MM.1S (cell line): ENCODE measurements at regions not wholly inside any gene's neighbourhood (a gene's known extent, or its start where the extent isn't known, plus 50 kb on each side); places are given as distances from the start of the nearest gene placed in this dataset.

ENCODE experiments used
- DNase-seq: peaks from one replicate; pipeline ENCODE4 v3.0.0-alpha.2; 2015
- H2AFZ ChIP-seq: fragments of 300-600 bp; sonication (generic); 2 replicates; pipeline ENCODE4 v1.6.0; 2016; ENCODE audit warnings: antibody characterized with exemption, low read length
- H3F3A ChIP-seq: fragments of 300-600 bp; sonication (generic); 2 replicates; pipeline ENCODE4 v1.6.1; 2016; ENCODE audit warnings: mild to moderate bottlenecking, antibody characterized with exemption, low read length, moderate library complexity, mixed read lengths; ENCODE audit not compliant: insufficient read depth
- H3K27ac ChIP-seq: fragments of 300-600 bp; sonication (generic); 2 replicates; pipeline ENCODE4 v1.5.1; 2016; ENCODE audit warnings: mild to moderate bottlenecking, low read length
- H3K27me3 ChIP-seq: fragments of 300-600 bp; sonication (generic); replicated peaks from 2 replicates; pipeline ENCODE4 v1.6.0; 2016; ENCODE audit warnings: low read length; ENCODE audit not compliant: insufficient read depth
- H3K36me3 ChIP-seq: fragments of 300-600 bp; sonication (generic); replicated peaks from 2 replicates; pipeline ENCODE4 v1.6.1; 2016; ENCODE audit warnings: mild to moderate bottlenecking, low read length, mixed read lengths; ENCODE audit not compliant: insufficient read depth
- H3K4me1 ChIP-seq: fragments of 300-600 bp; sonication (generic); 2 replicates; pipeline ENCODE4 v1.6.1; 2016; ENCODE audit warnings: low read length, mixed read lengths
- H3K4me2 ChIP-seq: fragments of 300-600 bp; sonication (generic); 2 replicates; pipeline ENCODE4 v1.6.0; 2016; ENCODE audit warnings: low read depth, low read length
- H3K4me3 ChIP-seq: fragments of 300-600 bp; sonication (generic); 2 replicates; pipeline ENCODE4 v1.5.1; 2016; ENCODE audit warnings: low read length, mixed read lengths
- H3K79me2 ChIP-seq: fragments of 300-600 bp; sonication (generic); 2 replicates; pipeline ENCODE4 v1.6.1; 2016; ENCODE audit warnings: mixed run types, low read length, mixed read lengths
- H3K9ac ChIP-seq: fragments of 300-600 bp; sonication (generic); 2 replicates; pipeline ENCODE4 v1.6.1; 2016; ENCODE audit warnings: low read length, mixed read lengths
- H3K9me2 ChIP-seq: fragments of 300-600 bp; sonication (generic); replicated peaks from 2 replicates; pipeline ENCODE4 v1.6.1; 2016; ENCODE audit warnings: mild to moderate bottlenecking, low read length, mixed read lengths; ENCODE audit not compliant: insufficient read depth
- H3K9me3 ChIP-seq: fragments of 300-600 bp; sonication (generic); replicated peaks from 2 replicates; pipeline ENCODE4 v1.6.1; 2016; ENCODE audit warnings: mild to moderate bottlenecking, low read length, mixed read lengths; ENCODE audit not compliant: insufficient read depth
- H4K20me1 ChIP-seq: fragments of 300-600 bp; sonication (generic); 2 replicates; pipeline ENCODE4 v1.6.1; 2016; ENCODE audit warnings: mild to moderate bottlenecking, low read length, moderate library complexity, mixed read lengths; ENCODE audit not compliant: insufficient read depth
- EZH2 ChIP-seq: fragments of 300-600 bp; sonication (generic); optimal IDR thresholded peaks from 2 replicates; pipeline ENCODE3; 2017; ENCODE audit warnings: low read depth, mild to moderate bottlenecking, antibody characterized with exemption, low read length, mixed read lengths
- EZH2phosphoT487 ChIP-seq: fragments of 300-600 bp; sonication (generic); IDR thresholded peaks from 2 replicates; pipeline ENCODE4 v1.6.1; 2018; ENCODE audit warnings: antibody characterized with exemption, low read length
- TF ChIP-seq, protein P1 (sequence below): fragments of 300-600 bp; sonication (generic); IDR thresholded peaks from 2 replicates; pipeline ENCODE4 v1.5.1; 2016; ENCODE audit warnings: antibody characterized with exemption, low read length, mixed read lengths

- no peaks in the 10 kb centered on the region for H3K9me3 ChIP-seq
- no peaks in the 10 kb centered on the region for H3K27me3 ChIP-seq
- H3K9me2 ChIP-seq = no peaks in the 10 kb centered on the region
- H3F3A ChIP-seq = no peaks in the 10 kb centered on the region
- H3K27ac ChIP-seq = no peak overlapping the region
- TF ChIP-seq, protein P1, sequence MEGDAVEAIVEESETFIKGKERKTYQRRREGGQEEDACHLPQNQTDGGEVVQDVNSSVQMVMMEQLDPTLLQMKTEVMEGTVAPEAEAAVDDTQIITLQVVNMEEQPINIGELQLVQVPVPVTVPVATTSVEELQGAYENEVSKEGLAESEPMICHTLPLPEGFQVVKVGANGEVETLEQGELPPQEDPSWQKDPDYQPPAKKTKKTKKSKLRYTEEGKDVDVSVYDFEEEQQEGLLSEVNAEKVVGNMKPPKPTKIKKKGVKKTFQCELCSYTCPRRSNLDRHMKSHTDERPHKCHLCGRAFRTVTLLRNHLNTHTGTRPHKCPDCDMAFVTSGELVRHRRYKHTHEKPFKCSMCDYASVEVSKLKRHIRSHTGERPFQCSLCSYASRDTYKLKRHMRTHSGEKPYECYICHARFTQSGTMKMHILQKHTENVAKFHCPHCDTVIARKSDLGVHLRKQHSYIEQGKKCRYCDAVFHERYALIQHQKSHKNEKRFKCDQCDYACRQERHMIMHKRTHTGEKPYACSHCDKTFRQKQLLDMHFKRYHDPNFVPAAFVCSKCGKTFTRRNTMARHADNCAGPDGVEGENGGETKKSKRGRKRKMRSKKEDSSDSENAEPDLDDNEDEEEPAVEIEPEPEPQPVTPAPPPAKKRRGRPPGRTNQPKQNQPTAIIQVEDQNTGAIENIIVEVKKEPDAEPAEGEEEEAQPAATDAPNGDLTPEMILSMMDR = no peak
- TF ChIP-seq EZH2phosphoT487 = no peak
- no peak for TF ChIP-seq EZH2
- H3K79me2 ChIP-seq = no peaks in the 10 kb centered on the region
- DNase-seq = no peak
- H3K9ac ChIP-seq = no peak overlapping the region
- no peaks in the 10 kb centered on the region for H4K20me1 ChIP-seq
- no peak overlapping the region for H3K4me3 ChIP-seq
- no peaks in the 10 kb centered on the region for H3K4me1 ChIP-seq
- no peak overlapping the region for H3K4me2 ChIP-seq
- no peaks in the 10 kb centered on the region for H3K36me3 ChIP-seq
- H2AFZ ChIP-seq = no peak overlapping the region
Measured at GRCh38 chr18:49677081-49677480, 115.2 kb downstream of the LIPG start.

DNA sequence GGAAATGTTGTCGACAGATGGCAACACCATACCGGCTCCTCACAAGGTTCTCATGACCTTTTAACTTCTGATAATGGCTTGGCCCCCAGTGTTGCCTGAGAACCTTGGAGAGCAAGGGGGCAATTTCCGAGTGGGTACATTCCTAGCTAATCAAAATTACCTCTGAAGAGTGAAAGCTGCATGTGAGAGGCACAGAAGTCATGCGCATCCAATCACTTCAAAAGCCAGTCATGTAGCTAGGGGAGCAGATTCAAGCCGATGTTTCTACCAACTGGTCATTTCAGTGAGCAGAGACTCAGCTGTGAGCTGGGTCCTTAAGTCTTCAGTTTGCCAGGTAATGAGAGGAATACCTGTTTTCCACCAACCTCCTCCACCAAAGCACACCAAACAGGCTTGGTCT lies 111.4 kb downstream of the LIPG start:
- Histone ChIP-seq H3F3A (no peaks in the 10 kb centered on the region), H2AFZ (no peak overlapping the region), H3K36me3 (no peaks in the 10 kb centered on the region), H3K9me3 (no peaks in the 10 kb centered on the region), H3K9ac (no peak overlapping the region), H4K20me1 (no peaks in the 10 kb centered on the region), H3K4me1 (no peaks in the 10 kb centered on the region), H3K9me2 (no peaks in the 10 kb centered on the region), H3K27me3 (no peaks in the 10 kb centered on the region), H3K79me2 (no peaks in the 10 kb centered on the region), H3K4me2 (no peak overlapping the region), H3K4me3 (no peak overlapping the region), H3K27ac (no peak overlapping the region)
- DNase-seq = no peak
- no peak for TF ChIP-seq EZH2
- TF ChIP-seq, protein P1 = no peak
- no peak for TF ChIP-seq EZH2phosphoT487

GRCh38 chr18:49672853-49673252 lies 111.0 kb downstream of the LIPG start:
- Histone ChIP-seq H3K9me3 (no peaks in the 10 kb centered on the region), H3K36me3 (no peaks in the 10 kb centered on the region), H3K4me1 (no peaks in the 10 kb centered on the region), H3K79me2 (no peaks in the 10 kb centered on the region), H2AFZ (no peak overlapping the region), H3K9ac (no peak overlapping the region), H3K4me2 (no peak overlapping the region), H3K9me2 (no peaks in the 10 kb centered on the region), H3K4me3 (no peak overlapping the region), H3K27me3 (no peaks in the 10 kb centered on the region), H4K20me1 (no peaks in the 10 kb centered on the region), H3F3A (no peaks in the 10 kb centered on the region), H3K27ac (no peak overlapping the region)
- no peak for DNase-seq
- no peak for TF ChIP-seq EZH2
- TF ChIP-seq, protein P1 = no peak
- TF ChIP-seq EZH2phosphoT487 = no peak
